ENCODE measurements at regions not wholly inside any gene's neighbourhood (a gene's known extent, or its start where the extent isn't known, plus 50 kb on each side); places are given as distances from the start of the nearest gene placed in this dataset. TPM values are rescaled to one million over a fixed set of nuclear protein-coding genes. Genes with fewer than 3 reads are reported as not detected.

GRCh38 chr16:58789351-58789750 is 55.2 kb upstream of the GOT2 start:
- no peak overlapping the region for H3K4me3 ChIP-seq (ENCODE audit: insufficient read depth, low read length)
- H2AFZ ChIP-seq (ENCODE audit: low read length), result no peak overlapping the region
- no peak overlapping the region for H3K27ac ChIP-seq (ENCODE audit: low read depth, low read length)
- H3K27me3 ChIP-seq (ENCODE audit: insufficient read depth, low read length), result no peaks in the 10 kb centered on the region
- H3K79me2 ChIP-seq (ENCODE audit: insufficient read depth, low read length), result no peaks in the 10 kb centered on the region
- no peaks in the 10 kb centered on the region for H4K20me1 ChIP-seq (ENCODE audit: insufficient read depth, low read length)
- no peaks in the 10 kb centered on the region for H3K4me1 ChIP-seq (ENCODE audit: insufficient read depth, low read length)
- no peak for DNase-seq (ENCODE audit: insufficient read length, low spot score, missing footprints)
- no peak overlapping the region for H3K4me2 ChIP-seq (ENCODE audit: insufficient read depth, low read length)
- H3K36me3 ChIP-seq (ENCODE audit: insufficient read depth, low read length), result no peaks in the 10 kb centered on the region
- TF ChIP-seq CTCF (IDR thresholded peaks at IDR 0.05; ENCODE audit: extremely low read depth, low read depth, low read length), result no peak
- H3K9me3 ChIP-seq (ENCODE audit: low read depth, low read length), result no peaks in the 10 kb centered on the region

Small RNA genes in the stretch of these regions (small RNA-seq; reads per million reads assigned to genes)
- gene AC018554.2, result not detected
- not detected for gene AC092121.1
- not detected for gene RF00017
- not detected for gene RNU4-58P
- not detected for gene RPS27P27
